GM21526 (cell line): ENCODE measurements at regions not wholly inside any gene's neighbourhood (a gene's known extent, or its start where the extent isn't known, plus 50 kb on each side); places are given as distances from the start of the nearest gene placed in this dataset.

Experiments used
- ATAC-seq: cut with Tn5 transposase; IDR thresholded peaks from one replicate; pipeline ENCODE4 v1.9.1; 2021; ENCODE audit warnings: moderate library complexity; ENCODE audit not compliant: unreplicated experiment, low FRiP score

GRCh38 chr15:69897471-69898237 is 200.1 kb downstream of the TLE3 start:
- no peak for ATAC-seq

DNA sequence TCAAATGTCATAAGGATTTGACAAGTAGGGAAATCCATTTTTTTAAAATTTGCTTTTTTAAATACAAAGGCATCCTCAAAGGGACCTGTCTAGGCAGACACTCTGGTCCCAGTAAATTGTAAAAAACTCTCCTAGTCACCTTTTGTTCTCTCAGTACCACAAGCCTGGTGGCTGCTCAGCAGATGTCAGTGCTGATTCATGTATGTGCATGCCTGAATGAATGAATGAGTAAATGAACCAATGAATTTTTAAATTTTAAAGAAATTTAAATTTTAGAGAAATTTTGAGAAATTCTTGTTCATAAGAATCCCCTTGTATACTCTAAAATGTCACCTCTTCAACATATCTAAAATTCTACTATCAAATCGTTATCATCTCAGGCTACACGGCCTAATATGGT is 199.5 kb downstream of the TLE3 start:
- ATAC-seq: no peak

DNA sequence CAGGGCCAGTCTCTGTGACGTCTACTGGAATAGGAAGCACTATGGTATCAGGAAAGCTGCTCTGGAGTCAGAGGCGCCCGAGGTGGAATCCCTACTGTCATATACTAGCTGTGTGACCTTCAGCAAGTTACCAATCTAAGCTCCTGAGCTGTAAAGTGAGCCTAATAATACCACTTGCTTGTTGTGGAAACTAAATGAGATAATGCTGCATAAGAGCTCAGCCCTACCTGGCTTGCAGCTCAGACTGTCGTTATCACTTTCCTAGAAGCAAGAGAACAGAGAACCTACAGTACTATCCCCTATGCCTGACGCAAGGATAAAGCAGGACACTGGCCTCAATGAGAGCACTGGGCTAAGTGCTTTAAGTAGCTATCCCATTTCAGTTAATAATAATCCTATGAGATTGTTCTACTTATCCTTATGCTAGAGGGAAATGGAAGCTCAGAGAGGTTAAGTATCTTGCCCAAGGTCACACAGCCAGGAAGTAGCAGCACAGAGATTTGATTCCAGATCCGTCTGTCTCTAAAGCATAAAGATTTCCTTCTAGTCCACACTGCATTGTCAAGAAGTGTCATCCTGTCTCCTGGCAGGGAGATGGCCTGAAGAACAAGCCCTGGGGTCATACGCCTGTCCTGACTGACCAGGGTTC is 195.2 kb downstream of the TLE3 start:
- ATAC-seq: no peak

- no peak for ATAC-seq
Measured at GRCh38 chr15:69903470-69904469, 193.9 kb downstream of the TLE3 start.

GRCh38 chr15:69906256-69907185 is 191.2 kb downstream of the TLE3 start:
- ATAC-seq: no peak

DNA sequence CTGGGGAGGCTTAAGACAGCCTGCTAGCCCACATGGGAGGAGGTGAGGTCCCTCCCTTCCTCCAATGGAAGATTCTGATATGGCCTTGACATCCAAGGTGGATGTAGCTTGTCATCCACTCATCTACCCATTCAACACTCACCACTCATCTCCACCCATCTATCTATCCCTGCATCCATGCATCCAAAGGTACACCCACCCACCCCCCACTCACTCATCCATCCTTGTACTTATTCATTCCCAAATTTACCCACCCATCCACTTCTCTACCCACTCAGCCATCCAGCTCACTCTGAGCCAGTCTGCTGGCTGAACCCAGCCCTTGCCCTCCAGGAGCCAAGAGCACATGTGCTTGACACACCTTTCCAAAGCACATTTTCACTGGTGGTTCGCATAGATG is 189.7 kb downstream of the TLE3 start:
- no peak for ATAC-seq

GRCh38 chr15:69908590-69909420 is 188.9 kb downstream of the TLE3 start:
- ATAC-seq: no peak

- ATAC-seq: no peak
Measured at GRCh38 chr15:69909719-69910444, 187.8 kb downstream of the TLE3 start.

GRCh38 chr15:69910514-69910913 is 187.2 kb downstream of the TLE3 start:
- ATAC-seq: no peak

DNA sequence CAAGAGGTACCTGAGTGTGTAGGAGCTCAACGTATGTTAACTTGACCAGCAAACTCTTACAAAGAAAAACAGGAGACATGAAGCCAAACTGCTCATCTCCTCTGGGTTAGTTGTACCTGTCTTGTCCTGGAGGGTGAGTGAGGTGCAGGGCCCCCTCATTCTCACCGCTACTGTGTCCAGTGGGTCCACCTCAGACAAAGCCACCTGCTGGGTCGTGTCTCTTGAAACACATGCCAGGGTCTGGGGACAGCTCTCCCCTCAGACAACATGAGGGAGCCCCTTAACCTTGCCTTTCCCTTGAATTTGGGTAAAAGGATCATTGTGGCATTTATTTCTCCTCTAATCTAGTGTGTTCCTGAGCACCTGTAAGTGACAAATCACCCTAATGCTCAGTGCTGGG is 185.6 kb downstream of the TLE3 start:
- ATAC-seq: no peak

DNA sequence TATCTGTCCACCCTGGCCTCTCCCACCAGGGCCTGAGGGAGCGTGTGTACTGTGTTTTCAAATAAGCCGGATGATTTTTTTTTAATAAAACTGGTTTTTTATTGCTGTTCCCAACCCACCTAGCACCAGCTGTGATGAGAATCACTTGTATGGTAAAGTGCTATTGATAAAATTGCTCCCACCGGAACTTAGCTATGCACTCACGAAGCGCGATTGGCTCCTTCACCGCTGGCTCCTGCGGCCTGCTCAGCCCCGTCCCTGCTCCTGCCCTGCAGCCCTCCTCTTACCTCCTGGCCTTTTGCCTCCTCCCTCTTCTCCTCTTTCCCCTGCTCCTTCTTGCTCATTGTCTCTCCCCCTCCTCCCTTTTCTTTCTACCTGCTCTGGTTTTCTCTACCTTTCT is 183.7 kb downstream of the TLE3 start:
- ATAC-seq: no peak

- ATAC-seq: no peak
Measured at GRCh38 chr15:69914960-69915359, 182.8 kb downstream of the TLE3 start.

DNA sequence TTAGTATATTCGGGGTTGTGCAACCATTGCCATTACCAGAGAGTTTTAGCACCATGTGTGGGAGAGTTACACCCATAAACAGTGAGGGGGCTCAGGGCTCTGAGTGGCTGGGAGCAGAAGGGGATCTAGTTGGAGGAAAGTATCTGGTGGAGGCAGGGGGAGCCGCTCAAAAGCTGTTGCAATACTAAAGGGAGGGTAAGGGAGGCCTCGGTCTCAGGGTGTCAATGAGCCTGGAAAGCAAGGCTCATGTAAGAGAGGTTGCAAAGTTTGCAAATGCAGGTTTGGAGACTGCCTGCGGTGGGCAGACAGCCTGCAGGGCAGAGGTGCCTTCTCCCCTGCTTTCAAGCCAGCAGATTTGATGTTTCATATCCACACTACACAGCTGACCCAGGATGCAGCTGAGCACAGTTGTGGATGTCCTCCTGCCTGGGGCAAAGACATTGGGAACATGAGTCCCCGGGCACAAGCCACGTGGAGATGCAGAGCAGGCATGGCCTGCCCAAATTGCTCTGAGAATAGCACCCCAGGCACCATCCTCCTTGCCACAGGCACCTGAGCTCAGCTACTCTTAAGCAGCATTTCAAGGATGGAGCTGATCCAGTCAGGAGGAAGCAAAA is 181.4 kb downstream of the TLE3 start:
- ATAC-seq: no peak

DNA sequence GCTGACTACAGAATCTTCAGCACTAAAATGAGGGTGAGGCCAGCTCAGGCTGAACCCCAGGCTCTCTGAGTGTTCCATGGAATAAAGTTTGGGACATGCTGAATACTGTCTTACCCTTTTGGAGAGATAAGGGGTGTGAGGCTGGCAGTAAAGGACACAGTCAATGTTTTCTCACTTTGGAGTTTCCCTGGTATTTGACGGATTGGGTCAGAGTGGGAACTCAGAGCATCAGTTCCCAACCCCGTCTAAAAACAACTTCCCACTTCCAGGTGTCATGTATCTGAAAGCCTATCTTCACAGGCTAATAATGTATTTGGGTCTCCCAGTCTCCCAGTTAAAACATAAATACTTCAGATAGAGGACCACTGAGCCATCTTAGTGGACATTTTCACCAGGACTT is 180.7 kb downstream of the TLE3 start:
- no peak for ATAC-seq

- no peak for ATAC-seq
Measured at GRCh38 chr15:69919816-69920215, 177.9 kb downstream of the TLE3 start.

DNA sequence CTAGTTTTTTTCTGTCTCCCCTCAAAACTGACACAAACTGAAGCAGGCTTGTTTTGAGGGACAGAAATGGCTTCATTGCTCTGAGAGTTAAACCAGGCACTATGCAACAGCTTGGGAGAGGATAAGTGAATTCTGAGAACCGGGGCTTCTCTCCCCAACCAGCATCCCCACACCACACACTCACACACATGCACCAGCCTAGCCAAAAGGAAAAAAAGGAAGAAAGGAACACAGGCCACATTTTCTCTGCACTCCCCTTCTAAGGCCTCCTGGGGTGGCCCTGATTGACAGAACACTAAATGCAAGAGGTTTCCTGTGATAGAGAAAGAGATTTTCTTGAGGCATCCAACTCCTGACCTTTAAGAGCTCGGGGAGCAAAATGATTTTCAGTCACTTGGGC is 177.5 kb downstream of the TLE3 start:
- ATAC-seq: no peak

- ATAC-seq: no peak
Measured at GRCh38 chr15:69921626-69922619, 175.8 kb downstream of the TLE3 start.
